GM19099 (cell line): ENCODE measurements at regions not wholly inside any gene's neighbourhood (a gene's known extent, or its start where the extent isn't known, plus 50 kb on each side); places are given as distances from the start of the nearest gene placed in this dataset.

ENCODE experiments used
- POLR2A ChIP-seq: IDR thresholded peaks from 3 replicates; pipeline ENCODE4 v1.6.1; 2011; ENCODE audit warnings: low read depth; ENCODE audit not compliant: insufficient read length; ENCODE audit errors: extremely low read depth

DNA sequence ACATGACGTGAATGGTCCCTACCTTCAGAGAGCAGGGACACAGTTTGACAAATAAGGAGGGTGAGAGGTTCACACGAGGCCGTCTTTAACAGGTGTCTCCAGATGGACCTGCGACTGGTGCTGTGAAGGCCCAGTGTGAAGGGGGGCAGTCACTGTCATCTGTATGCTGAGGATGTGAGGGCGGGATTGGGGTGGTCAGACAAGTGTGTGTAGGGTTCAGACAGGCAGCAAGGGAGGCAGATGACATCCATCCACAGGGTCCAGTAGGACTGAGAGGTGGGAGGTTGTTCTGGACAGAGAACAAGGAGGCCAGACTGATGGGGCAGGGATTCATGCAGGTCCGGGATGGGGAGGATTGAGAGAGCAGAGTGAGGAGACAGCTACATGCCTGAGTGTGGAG is 232.6 kb upstream of the GPR26 start:
- no peak for TF ChIP-seq POLR2A

DNA sequence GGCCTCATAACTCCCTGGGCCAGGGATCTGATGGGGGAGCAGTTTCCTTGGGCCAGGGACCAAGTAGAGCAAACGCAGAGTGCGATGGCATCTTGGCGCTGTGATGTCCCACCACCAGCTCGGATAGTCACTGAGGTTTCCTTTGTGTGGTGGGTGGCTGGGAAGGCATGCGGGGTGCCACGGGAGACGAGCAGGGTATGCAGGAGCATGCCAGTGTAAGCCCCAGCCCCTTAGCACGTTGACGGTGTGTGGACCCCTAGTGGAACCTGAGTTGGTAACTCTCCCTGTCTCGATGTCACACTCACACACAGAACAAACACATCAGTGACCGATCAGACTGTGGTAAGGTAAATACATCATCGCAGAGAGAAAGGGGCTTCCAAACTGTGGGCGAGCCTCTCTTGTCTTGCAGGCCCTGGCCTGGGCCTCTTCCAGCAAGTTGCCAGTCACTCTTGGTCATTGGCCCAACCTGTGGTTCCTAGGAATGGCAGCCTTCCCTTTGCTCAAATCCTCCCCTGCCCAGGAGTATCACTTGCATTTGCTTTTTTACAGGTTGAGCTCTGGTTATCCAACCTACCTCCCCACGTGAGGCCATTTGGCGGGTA is 231.6 kb upstream of the GPR26 start:
- no peak for TF ChIP-seq POLR2A

DNA sequence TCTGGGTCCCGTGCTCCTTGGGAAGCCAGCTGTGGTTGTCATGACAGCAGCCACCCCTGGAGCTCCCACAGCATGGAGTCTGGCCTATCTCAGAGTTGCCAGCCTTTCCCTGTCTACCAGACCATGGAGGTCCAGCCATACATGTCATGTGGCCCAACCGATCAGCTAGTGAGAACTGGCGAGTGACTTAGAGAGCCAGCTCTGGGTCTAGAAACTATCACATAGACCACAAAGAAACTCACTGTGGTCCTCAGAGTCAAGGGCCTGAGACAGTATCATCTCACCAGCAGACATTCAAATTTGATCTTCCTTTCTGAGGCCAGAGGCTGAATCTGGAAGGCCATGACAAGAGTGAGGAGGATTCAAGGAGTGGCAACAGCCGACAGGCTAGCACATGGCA is 223.3 kb upstream of the GPR26 start:
- TF ChIP-seq POLR2A = no peak

DNA sequence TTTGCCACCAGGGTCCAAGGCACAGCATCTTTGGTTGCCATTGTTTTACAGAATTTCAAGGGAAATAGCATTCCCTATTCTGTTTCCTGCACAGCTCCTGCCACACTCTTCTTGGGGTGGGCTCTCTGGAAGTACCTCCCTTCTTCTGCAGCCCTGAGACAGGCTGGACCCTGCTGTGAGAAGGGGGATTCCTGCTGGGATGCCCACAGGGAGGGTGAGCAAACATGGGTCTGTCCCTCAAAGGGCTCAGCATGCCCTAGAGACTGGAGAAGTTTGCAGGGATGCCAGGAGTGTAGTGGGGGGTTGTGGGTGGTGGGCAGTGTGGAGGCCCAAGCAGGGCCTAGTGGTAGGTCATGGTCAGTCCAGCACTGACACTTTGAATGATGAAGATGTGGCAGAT is 222.2 kb upstream of the GPR26 start:
- TF ChIP-seq POLR2A = no peak

DNA sequence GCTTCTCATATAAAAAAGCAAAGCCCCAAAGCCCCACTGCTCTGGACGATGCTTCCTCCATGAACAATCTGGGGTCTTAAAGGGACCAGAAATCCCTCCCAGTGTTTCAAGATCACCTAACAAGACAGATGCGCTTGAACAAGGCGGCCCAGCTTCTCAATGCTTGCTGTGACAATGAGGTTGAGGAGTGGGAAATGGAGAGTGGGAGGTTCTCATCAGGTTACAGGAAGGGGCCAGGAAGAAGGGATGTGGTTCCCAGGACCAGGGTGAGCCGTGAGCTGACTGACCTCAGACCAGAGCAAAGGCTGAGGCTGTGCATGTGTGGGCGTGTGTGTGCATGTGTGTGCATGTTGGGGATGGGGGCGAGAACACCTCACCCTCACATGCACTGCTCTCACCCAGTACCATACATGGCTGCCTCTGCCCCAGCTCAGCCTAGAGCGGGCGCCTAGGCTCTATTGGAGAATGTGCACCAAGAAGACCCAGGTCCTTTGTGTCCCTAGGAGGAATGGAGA is 220.8 kb upstream of the GPR26 start:
- TF ChIP-seq POLR2A = no peak

DNA sequence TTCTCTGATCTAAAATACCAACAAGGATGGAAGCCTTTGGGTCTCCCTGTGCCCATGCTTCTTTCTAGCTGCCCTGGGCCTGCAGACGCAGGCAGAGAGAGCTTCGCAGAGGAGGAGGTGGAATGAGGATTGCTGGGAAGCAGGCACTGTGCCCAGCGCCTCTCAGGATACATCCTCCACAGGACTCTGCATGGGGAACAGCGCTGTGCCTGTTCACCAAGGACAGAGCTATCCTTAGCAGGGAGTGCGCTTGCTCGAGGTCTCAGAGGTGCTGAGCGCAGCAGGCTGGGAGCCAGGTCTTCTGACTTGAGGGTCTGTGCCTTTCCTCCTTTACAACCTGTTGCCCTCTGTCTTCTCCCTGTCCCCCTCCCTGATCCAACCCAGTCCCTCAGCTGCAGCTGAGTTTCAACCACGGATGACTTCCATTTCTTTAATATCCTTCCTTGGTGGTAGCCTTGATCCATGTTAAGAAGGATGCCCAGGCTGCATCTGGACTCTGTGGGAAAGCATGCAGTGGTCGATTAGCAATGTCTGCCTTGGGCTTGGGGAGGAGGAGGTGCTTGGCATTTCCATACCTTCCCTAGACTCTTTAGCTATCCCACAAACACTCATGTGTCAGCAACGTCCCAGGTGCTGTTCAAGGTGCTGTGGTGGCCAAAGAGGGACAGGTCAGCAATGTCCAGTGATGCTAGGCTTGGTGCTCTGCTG is 219.6 kb upstream of the GPR26 start:
- TF ChIP-seq POLR2A = no peak

DNA sequence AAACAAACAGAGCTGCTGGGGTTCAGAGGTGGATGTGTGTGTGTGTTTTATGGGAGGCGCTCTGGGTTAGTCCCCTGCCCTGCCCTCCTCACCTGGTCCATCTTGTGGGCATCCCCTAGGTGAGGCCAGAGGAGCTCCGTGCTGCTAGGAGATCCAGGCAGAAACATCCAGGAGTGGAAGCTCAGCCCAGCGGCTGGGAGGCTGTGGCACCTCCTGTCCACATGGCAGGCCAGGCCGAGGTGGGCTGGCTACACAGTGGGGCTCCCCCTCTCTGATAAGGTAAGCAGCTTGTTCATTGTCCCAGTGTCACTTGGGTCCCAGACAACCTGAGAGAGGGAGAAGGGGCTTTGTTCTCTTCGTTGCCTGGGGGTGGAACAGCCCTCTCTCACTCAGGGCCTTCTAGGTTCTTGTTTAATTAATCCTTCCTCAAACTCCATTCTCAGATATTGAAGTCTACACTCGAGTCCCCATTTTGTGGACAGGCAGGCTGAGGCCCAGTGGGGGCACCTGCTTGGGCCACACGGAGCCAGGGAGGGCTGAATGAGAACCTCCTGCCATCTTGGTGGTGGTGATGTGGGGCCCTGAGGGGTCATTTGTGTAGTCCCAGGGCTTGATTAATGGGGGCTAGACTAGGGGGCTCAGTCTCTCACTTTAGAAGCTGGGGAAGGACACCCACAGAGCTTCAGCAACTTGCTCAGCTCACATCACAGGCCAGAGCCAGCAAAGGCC is 216.8 kb upstream of the GPR26 start:
- no peak for TF ChIP-seq POLR2A

DNA sequence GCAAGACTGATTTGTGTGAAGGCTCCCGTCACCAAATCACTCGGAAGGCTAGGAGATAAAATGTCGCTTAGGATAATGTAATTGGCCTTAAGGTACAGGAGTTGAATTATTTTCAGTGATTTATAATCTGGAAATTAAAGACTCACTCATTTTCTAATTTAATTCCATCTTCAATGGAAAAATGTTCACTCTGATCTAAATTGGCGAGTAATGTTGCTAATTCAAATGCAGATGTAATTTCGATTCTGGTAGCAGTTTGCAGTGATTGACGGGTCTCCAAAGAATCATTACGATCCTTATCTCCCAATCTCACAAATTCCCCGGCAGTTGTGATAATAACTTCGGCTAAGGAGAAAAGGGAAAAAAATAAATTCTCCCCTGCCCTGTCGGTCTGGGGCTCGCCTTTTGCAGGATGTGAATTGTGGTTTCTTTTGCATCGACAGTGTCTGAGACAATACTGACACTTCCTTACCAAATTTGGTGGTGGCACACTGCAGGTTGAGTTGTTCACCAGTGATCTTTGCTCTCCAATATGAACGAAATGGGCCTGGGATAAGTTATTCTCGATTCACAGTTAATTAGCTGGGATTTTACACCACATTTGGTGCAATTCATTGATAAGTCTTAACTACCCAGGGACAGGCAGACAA is 215.1 kb upstream of the GPR26 start:
- no peak for TF ChIP-seq POLR2A

DNA sequence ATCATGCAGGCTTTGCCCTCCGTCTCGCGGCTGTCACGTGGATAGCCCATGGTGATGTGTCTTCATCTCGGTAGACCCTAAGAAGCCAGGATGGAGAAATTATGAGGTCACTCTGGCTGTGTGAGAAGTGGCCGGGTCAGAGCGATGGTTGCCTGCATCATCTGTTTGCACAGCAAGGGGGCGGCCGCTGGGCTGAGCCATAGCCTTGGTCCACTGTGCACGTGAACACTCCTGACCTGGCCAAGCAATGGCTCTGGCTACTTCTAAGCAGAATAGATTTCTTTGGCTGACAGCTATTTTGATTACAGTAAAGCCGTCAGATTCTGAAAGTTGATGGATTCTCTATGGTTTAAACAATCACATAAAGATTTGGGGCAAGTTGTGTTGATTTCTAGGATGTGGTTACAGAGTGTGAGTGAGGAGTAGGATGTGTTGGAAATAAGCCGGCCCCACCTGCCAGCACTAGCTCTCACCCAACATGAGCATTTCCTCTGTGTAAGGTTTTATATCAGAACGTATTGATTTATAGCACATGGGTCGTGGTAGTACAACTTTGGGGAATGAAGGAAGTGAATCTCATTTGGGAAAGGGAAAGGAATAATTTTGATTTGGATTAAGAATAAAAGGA is 214.4 kb upstream of the GPR26 start:
- TF ChIP-seq POLR2A = no peak

DNA sequence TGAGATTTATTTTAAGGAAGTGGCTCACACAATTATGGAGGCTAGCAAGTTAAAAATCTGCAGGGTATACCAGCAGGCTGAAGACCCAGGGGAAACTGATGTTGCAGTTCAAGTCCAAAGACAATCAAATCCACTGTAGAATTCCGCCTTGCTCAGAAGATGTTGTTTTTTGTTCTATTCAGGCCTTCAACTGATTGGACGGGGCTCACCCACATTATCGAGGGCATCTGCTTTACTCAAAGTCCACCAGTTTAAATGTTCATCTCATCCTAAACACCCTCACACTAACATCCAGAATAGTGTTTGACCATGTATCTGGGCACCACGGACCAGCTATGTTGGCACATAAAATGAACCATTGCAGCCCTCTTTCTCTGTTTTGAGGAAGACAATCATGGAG is 211.2 kb upstream of the GPR26 start:
- TF ChIP-seq POLR2A = no peak

DNA sequence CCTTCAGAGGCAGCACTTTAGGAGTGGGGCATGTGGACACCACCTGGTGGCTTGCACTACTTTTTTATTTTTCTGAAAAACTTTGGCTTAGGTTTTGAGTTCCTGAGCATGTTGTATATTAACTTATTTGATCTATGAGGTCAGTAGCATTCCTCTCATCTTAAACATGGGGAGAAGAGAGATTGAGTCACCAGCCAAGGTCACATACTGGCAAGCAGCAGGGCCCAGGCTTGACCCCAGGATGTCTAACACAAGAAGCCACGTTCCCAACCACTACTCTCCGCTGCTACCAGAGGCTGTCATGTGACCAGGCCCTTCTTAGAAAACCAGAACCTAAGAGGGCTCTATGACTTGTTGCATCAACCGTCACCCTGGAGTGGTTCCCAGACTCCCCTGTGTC is 210.3 kb upstream of the GPR26 start:
- TF ChIP-seq POLR2A = no peak

DNA sequence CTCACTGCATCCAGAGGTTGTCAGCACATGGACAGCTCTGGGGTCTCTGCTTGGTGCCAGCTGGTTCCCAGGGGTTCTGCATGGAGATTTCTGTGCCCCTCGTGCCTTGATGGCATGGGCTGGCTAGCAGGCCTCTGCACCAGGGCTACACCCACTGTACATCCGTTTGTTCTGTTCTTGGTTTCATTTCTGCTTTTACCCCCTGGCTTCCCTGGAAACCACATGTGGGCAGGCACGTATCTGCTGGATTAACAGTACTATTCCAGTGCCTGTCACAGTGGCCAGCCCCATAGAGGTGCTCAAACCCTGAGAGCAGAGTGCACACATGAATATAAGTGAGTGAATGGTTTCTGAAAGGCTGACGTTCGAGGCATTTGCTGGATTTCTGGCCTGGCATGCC is 207.2 kb upstream of the GPR26 start:
- no peak for TF ChIP-seq POLR2A

DNA sequence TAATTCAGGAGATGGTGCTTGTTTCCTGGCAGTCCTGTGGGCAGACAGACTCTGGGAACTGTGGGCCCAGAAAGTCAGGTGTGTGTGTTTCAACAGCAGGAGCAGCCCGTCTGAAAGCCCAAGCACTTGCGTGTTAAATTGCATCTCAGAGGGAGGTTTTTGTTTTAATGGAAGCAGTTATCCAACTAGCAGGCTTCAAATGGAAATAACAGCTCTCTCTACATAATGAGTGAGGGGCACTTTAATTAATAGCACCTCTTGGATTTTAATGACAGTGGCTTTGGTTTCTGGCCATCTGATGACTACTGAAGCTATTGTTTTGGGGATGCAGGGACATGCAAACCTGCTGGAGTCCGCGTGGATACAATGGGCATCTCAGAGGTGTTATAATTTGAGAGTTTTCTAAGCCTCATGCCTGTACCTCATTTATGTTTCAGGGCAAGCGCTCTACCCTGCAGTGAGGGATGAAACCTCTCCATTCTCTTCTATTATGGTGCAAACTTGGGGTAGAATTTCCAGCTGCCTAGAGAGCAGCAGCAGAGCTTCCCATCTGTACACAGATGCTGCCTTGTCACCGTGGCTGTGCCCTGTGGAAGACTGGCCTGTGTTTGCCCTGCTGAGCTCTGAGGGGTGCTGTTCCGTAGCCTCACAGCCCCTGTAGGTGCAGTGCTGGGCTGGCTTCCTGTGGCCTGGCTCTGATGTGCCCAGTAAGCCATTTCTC is 206.6 kb upstream of the GPR26 start:
- no peak for TF ChIP-seq POLR2A

DNA sequence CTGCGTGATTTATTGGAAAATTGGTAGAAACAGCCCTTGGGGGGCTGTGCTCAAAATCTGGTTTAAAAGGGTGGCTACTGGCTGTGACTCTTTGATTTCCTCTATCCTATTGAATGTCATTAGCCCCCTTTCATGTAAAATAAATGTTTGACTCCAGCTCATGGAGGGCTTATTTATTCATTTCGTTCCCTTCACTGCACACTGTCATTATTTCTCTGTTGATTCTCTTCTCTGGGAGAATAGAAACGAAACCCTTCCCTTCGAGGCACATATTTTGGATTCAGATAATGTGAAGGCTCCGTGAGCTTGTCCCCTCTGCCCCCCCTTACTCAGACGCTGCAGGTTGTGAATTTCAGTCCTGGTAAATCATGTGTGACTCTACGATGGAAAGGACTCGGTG is 203.9 kb upstream of the GPR26 start:
- TF ChIP-seq POLR2A = no peak
